CD14-positive monocyte (primary cell): ENCODE measurements at regions not wholly inside any gene's neighbourhood (a gene's known extent, or its start where the extent isn't known, plus 50 kb on each side); places are given as distances from the start of the nearest gene placed in this dataset.

Experiments used
- DNase-seq, 3 donors: peaks; one replicate each; pipeline ENCODE4 v3.0.0-alpha.2; 2011 to 2022
- H2AFZ ChIP-seq: 2 replicates; pipeline ENCODE4 v1.6.0; 2012; ENCODE audit warnings: mild to moderate bottlenecking, low read depth, low read length, inconsistent platforms; ENCODE audit not compliant: insufficient read depth, poor library complexity, severe bottlenecking
- H3K27ac ChIP-seq, 2 donors: 1 replicate in 1 of 2; 2 replicates in 1 of 2; pipeline ENCODE4 v1.5.1; 2012 to 2013; ENCODE audit warnings: low read length in 2 of 2, control low read depth in 1 of 2, inconsistent platforms in 1 of 2, low read depth in 1 of 2, mild to moderate bottlenecking in 1 of 2
- H3K27me3 ChIP-seq, 2 donors: one replicate each; pipeline versions ENCODE4 v1.6.0 to v1.6.1; 2011 to 2013; ENCODE audit warnings: low read length in 2 of 2; ENCODE audit not compliant: control insufficient read depth in 2 of 2, insufficient read depth in 2 of 2
- H3K36me3 ChIP-seq, 2 donors: replicated peaks in 1 of 2; 1 replicate in 1 of 2; 2 replicates in 1 of 2; pipeline versions ENCODE4 v1.5.1 to v1.6.1; 2012 to 2013; ENCODE audit warnings: low read length in 2 of 2, control low read depth in 1 of 2, inconsistent platforms in 1 of 2, mild to moderate bottlenecking in 1 of 2; ENCODE audit not compliant: insufficient read depth in 2 of 2, control insufficient read depth in 1 of 2
- H3K4me1 ChIP-seq, 2 donors: 1 replicate in 1 of 2; 2 replicates in 1 of 2; pipeline versions ENCODE4 v1.5.1 to v1.6.1; 2012 to 2013; ENCODE audit warnings: low read length in 2 of 2, control low read depth in 1 of 2, inconsistent platforms in 1 of 2, mild to moderate bottlenecking in 1 of 2, moderate library complexity in 1 of 2; ENCODE audit not compliant: insufficient read depth in 2 of 2, control insufficient read depth in 1 of 2
- H3K4me2 ChIP-seq: replicated peaks from 2 replicates; pipeline ENCODE3; 2012; ENCODE audit warnings: low read length, moderate library complexity, mild to moderate bottlenecking; ENCODE audit not compliant: poor library complexity, severe bottlenecking; ENCODE audit errors: extremely low read depth
- H3K4me3 ChIP-seq, 3 experiments: fragments of 200-600 bp in 1 of 3; sonication (generic) in 1 of 3; replicated peaks in 1 of 3; 1 replicate in 2 of 3; 2 replicates in 1 of 3; pipeline ENCODE4 v1.5.1; 2011 to 2013; ENCODE audit warnings: low read length in 3 of 3, mild to moderate bottlenecking in 3 of 3, control low read depth in 2 of 3, low read depth in 2 of 3, inconsistent platforms in 1 of 3, moderate library complexity in 1 of 3
- H3K79me2 ChIP-seq: 2 replicates; pipeline ENCODE4 v1.6.0; 2012; ENCODE audit warnings: mild to moderate bottlenecking, control low read depth, inconsistent platforms, low read length, moderate library complexity; ENCODE audit not compliant: insufficient read depth
- H3K9ac ChIP-seq: 2 replicates; pipeline ENCODE4 v1.6.0; 2017; ENCODE audit warnings: low read length, mild to moderate bottlenecking; ENCODE audit not compliant: insufficient read depth, poor library complexity, severe bottlenecking
- H3K9me3 ChIP-seq, 2 donors: replicated peaks in 1 of 2; 1 replicate in 1 of 2; 2 replicates in 1 of 2; pipeline versions ENCODE4 v1.5.1 to v1.6.1; 2012 to 2013; ENCODE audit warnings: low read length in 2 of 2, control low read depth in 1 of 2; ENCODE audit not compliant: control insufficient read depth in 1 of 2, insufficient read depth in 1 of 2
- H4K20me1 ChIP-seq: 2 replicates; pipeline ENCODE4 v1.6.0; 2012; ENCODE audit warnings: mild to moderate bottlenecking, low read length, control low read depth, moderate library complexity; ENCODE audit not compliant: insufficient read depth
- H3K27ac Mint-ChIP-seq, 7 donors: one replicate each; pipeline ENCODE4 v1.8.0; 2020; ENCODE audit warnings: mild to moderate bottlenecking in 7 of 7, mixed read lengths in 7 of 7, moderate library complexity in 6 of 7, inconsistent platforms in 2 of 7
- H3K27me3 Mint-ChIP-seq, 3 donors: one replicate each; pipeline ENCODE4 v1.8.0; 2021 to 2022; ENCODE audit warnings: low read depth in 3 of 3, mild to moderate bottlenecking in 3 of 3, mixed read lengths in 3 of 3, moderate library complexity in 3 of 3, inconsistent platforms in 1 of 3
- H3K36me3 Mint-ChIP-seq, 2 donors: one replicate each; pipeline ENCODE4 v1.8.0; 2020; ENCODE audit warnings: mixed read lengths in 2 of 2, inconsistent platforms in 1 of 2, mild to moderate bottlenecking in 1 of 2
- H3K4me1 Mint-ChIP-seq: one replicate; pipeline ENCODE4 v1.8.0; 2020; ENCODE audit warnings: mild to moderate bottlenecking, mixed read lengths
- H3K4me3 Mint-ChIP-seq, 2 donors: one replicate each; pipeline ENCODE4 v1.8.0; 2020; ENCODE audit warnings: mild to moderate bottlenecking in 2 of 2, mixed read lengths in 2 of 2, moderate library complexity in 1 of 2
- H3K9me3 Mint-ChIP-seq, 7 donors: one replicate each; pipeline ENCODE4 v1.8.0; 2020 to 2022; ENCODE audit warnings: mixed read lengths in 7 of 7, mild to moderate bottlenecking in 6 of 7, moderate library complexity in 6 of 7, inconsistent platforms in 2 of 7
- CTCF ChIP-seq: fragments of 200-600 bp; IDR thresholded peaks from one replicate; pipeline ENCODE4 v1.8.0; 2022; ENCODE audit warnings: antibody characterized with exemption, mild to moderate bottlenecking
- WGBS: methylation state at CpG from one replicate; pipeline ENCODE4 v1.1.5; 2013; ENCODE audit warnings: missing lambda C conversion rate; ENCODE audit not compliant: insufficient coverage; 5-methylcytosine and 5-hydroxymethylcytosine counted together
- intact Hi-C, 2 donors: fragments of 100-400 bp; cut with micrococcal nuclease; formaldehyde crosslinking; loops; one replicate each; pipeline versions ENCODE4 v1.15.0 to v1.15.1; 2023

GRCh38 chr10:128915630-128916029 lies 551.4 kb upstream of the MGMT start:
- Histone ChIP-seq H3K4me1 (no peaks in the 10 kb centered on the region), H3K4me3 (no peak overlapping the region), H3K9me3 (no peaks in the 10 kb centered on the region), H3K9ac (no peak overlapping the region), H3K4me2 (no peak overlapping the region), H3K27ac (no peak overlapping the region), H3K36me3 (no peaks in the 10 kb centered on the region), H2AFZ (no peak overlapping the region), H3K27me3 (no peaks in the 10 kb centered on the region), H3K79me2 (no peaks in the 10 kb centered on the region), H4K20me1 (no peaks in the 10 kb centered on the region)
- intact Hi-C loops = no loop called here
- no peaks in the 10 kb centered on the region for H3K4me1 Mint-ChIP-seq
- TF ChIP-seq CTCF = no peak
- no peaks in the 10 kb centered on the region for H3K36me3 Mint-ChIP-seq
- H3K4me3 Mint-ChIP-seq = no peak overlapping the region
- H3K9me3 Mint-ChIP-seq = peaks cover 0 to 9% (median 0%) of the 10 kb centered on the region in 7 donors
- 100% methylated on average over 2 of the region's 10 CpGs for WGBS
- no peak overlapping the region for H3K27ac Mint-ChIP-seq
- no peak for DNase-seq
- H3K27me3 Mint-ChIP-seq = peaks cover 0 to 4% (median 3%) of the 10 kb centered on the region in 3 donors

GRCh38 chr10:128916383-128916782 lies 550.7 kb upstream of the MGMT start:
- no peaks in the 10 kb centered on the region for H3K79me2 ChIP-seq

More at GRCh38 chr10:128916383-128916782, 550.7 kb upstream of the MGMT start:
- no peaks in the 10 kb centered on the region for H3K4me1 Mint-ChIP-seq
- WGBS = 37% methylated on average over 2 of the region's 4 CpGs
- H4K20me1 ChIP-seq = no peaks in the 10 kb centered on the region
- H3K27me3 Mint-ChIP-seq = peaks cover 2 to 5% (median 4%) of the 10 kb centered on the region in 3 donors
- TF ChIP-seq CTCF = no peak
- intact Hi-C loops = no loop called here
- no peaks in the 10 kb centered on the region for H3K36me3 ChIP-seq
- no peaks in the 10 kb centered on the region for H3K36me3 Mint-ChIP-seq
- DNase-seq = no peak
- no peaks in the 10 kb centered on the region for H3K27me3 ChIP-seq
- no peaks in the 10 kb centered on the region for H3K9me3 ChIP-seq
- H3K27ac Mint-ChIP-seq = no peak overlapping the region
- H2AFZ ChIP-seq = no peak overlapping the region
- H3K4me1 ChIP-seq = no peaks in the 10 kb centered on the region
- peaks cover 0 to 9% (median 0%) of the 10 kb centered on the region in 7 donors for H3K9me3 Mint-ChIP-seq
- H3K27ac ChIP-seq = no peak overlapping the region
- H3K9ac ChIP-seq = no peak overlapping the region
- no peak overlapping the region for H3K4me3 Mint-ChIP-seq
- no peak overlapping the region for H3K4me2 ChIP-seq
- no peak overlapping the region for H3K4me3 ChIP-seq
